NCI-H748 (cell line): ENCODE measurements at regions not wholly inside any gene's neighbourhood (a gene's known extent, or its start where the extent isn't known, plus 50 kb on each side); places are given as distances from the start of the nearest gene placed in this dataset.
"Not testable (repeated sequence)": the region's sequence is repeated elsewhere in the genome, so short reads cannot be mapped to it uniquely, and the experiment has no call there.

ENCODE experiments used
- DNase-seq: peaks from one replicate; lab custom pipeline; 2025; ENCODE audit not compliant: unreplicated experiment; lab: John Stamatoyannopoulos, UW

DNA sequence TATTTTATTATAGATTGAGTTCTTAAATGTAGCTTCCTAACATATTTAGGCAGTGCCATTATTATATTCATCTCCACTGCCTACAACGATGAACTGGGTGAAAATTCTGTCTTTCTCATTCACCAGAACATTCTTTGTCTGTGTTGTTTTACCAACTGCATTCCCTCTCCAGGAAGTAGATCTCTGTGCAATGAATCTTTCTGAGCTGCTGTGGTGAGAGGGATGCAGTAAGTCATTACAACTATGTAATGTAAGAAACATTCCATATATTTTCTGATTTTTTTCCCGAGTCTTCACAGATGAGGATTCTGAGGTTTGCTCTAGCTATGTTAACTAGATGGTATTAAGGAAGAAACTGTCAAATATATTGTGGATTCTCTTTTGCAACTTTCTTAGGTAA is 811.9 kb upstream of the PCDH7 start:
- DNase-seq: no peak

DNA sequence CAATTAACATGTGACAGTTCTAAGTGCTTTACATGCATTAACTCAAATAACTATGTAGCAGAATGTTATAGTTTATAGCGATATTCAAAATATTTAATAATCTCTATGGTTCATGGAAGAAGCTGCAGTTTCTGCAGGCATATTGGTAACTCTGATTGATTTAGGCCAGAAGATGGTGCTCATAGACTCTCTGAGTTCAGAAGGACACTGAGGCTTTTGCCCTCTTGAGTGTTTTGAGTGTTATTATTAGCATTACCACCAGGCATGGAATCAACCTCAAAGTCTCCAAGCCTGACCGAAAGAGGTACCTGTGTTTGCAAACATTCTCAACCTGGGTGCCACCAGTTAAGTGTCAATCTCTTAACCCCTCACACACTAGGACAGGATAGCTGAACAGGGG is 792.3 kb upstream of the PCDH7 start:
- DNase-seq: no peak

DNA sequence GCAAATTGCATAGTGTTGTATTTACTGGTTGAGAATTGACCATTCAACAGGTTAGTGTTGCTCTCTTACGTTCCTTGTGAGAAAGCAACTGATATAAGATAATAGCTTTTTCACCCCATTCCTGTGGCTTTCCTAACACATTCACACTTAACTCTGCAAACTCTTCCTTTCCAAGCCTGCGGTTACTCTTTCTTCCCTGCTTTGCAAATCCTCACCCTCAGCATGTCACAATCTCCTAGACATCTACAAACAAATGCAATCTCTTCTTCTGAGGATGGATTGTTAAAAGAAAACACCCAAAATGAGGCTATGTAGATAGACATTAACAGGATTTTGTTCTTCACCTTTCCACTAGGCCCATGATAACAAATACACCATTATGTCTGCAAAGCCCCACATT is 771.7 kb upstream of the PCDH7 start:
- no peak for DNase-seq

DNA sequence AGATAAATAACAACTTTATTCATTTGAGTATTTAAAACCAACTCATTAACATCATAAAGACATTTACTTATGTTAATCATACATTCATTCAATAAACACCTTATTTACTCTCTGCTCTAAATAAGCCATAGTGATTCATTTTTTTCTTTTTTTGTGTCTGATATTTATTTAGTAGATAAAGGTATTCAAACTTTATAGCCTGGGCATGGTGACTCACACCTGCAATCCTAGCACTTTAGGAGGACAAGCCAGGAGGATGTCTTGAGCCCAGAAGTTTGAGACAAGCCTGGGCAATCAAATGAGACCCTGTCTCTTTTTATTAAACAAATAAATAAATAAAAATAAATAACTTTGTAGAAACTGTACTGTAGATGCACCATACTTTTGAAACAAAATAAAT is 771.3 kb upstream of the PCDH7 start:
- DNase-seq: no peak

DNA sequence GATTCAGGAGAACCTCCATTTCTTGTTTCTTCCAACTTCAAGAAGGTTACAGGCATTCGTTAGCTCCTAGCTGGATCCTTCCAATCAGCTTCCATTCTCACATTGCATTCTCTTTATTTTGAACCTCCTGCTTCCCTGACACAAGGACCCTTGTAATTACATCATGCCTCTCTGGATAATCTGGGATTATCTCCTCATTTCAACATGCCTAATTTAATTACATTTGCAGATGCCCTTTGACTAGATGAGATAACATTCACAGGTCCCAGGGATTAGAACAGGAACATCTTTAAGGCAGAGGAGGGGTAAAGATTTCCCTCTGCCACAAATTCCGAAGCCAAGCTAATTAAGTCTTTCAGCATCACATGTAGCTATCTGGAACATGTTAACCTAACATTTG is 753.8 kb upstream of the PCDH7 start:
- no peak for DNase-seq

DNA sequence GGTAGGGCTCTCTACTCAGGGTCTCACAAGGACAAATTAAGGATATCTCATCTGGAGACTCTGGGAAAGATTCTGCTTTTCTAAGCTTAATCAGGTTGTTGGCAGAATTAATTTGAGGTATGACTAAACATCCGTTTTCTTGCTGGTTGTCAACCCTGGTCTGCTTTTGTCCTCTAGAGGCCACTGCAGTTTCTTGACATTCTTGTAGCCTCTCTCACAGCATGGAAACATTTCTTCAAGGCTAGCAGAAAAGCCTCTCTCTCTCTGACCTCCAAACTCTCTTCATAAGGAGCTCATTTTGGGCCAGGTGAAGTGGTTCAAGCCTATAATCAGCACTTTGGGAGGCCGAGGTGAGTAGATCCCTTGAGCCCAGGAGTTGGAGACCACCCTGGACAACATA is 749.5 kb upstream of the PCDH7 start:
- DNase-seq: no peak

DNA sequence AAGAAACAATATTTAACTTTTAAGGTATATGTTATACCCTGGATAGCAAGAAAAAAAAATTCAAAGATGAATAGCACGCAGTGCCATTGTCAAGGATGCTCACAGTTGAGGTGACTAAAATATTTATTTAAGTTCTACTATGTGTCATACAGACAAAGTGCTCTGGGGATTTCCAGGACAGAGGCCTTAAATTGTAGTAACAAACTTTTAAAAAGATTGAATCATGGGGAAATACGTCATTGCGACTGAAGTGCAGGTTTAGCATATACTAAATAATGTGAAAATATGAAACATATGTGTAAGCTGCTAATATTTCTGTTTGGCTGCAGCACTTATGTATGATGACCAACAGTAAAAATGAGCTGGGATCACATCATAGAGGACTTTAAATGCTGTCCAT is 748.0 kb upstream of the PCDH7 start:
- no peak for DNase-seq

DNA sequence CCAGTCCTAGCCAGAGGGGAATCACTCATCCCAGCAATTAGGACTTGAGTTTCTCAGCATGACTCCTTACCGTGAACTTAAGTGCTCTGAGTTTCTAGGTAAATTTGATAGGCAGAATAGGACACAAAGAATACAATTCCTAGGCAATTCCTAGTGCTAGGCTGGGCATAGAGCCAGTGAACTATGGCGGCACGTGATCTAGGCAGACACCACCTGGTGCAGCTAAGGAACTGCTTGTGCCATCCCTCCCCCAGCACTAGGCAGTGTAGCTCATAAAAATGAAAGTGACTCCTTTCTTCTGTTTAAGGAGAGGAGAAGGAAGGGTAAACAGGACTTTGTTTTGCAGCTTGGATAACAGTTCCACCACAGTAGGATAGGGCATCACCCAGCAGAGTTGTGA is 736.3 kb upstream of the PCDH7 start:
- DNase-seq: no peak

DNA sequence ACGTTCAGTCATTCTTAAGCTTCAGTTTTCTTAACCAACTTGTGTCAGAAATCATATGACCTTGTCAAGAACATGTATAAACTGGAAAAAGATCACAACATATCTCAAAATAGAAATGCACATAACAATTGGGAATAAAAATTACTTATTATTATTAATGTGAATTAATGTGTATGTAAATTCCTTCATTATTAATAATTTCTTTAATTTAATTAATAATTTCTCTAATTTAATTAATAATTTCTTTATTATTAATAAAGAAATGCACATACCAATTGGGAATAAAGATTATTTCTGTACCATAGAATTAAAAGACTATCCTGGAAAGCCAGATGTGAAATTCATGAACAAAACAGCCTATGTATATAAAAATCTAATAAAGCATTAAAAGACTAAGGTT is 718.5 kb upstream of the PCDH7 start:
- no peak for DNase-seq

DNA sequence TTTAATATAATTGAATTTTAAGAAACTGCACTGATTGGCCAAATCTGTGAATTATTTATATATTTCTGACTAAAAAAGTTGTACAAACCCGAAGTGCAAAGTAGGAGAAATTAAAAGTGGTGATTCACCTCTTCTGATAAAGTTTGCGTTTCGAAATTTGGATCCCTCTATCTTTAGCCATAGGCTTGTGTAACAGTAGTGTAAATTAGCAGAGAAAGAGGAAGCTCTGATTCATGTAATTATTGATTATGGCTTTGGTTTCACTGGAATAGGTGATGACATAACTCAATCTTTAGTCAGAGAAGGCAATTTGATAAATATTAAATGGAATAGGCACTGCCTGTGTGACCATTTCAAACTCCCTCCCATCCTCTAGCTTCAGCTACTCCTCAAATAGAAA is 717.8 kb upstream of the PCDH7 start:
- DNase-seq: no peak

DNA sequence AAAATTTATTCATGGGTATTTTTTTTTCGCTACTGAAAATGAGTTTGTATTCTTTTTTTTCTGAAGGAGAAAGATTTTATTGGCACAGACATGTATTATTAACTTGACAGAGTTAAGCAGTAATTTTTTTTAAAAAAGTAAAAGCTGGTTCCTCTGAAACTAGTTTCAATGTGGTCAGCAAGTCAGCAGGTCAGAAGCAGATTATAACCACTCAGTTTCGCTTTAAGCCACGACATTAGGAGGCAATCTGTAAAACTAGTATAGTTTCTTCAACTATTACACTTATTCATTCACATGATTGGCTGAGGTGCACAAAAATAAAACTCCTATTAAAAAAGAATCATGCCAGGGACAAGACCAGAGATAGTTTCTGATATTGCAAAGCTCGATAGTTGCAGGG is 714.2 kb upstream of the PCDH7 start:
- no peak for DNase-seq

DNA sequence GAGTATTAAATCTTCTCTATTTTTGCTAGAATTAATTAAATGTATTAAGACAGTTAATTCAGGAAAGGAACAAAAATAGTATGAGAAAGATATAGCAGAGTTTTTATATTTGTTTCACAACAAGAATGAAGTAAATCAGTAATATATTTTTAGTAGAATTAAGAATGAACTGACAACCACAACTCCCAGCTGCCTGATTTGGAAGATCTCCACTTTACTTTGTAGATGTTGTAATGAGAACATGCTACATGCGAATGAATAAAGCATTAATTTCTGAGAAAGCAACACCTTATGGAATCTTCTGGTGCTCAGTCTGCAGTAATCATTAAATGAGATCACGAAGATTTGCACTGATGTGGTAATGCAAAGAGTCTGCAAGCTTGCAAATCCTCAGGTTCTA is 695.6 kb upstream of the PCDH7 start:
- no peak for DNase-seq

DNA sequence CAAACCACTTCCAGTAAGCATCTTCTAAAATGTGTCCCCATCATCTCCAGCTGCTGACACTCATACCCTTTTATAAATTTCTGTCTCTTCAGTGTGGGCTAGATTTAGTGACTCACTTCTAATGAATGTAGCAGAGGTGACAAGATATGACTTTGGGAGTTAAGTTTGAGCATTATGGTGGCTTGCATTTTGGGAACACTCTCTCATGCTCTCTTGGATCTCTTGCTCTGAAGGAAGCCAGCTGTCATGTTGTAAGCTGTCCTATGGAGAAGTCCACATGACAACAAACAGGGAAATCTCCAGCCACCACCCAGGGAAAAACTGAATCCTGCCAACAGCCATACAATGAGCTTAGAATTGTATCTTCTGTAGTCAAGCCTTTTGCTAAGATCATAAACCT is 691.3 kb upstream of the PCDH7 start:
- no peak for DNase-seq

DNA sequence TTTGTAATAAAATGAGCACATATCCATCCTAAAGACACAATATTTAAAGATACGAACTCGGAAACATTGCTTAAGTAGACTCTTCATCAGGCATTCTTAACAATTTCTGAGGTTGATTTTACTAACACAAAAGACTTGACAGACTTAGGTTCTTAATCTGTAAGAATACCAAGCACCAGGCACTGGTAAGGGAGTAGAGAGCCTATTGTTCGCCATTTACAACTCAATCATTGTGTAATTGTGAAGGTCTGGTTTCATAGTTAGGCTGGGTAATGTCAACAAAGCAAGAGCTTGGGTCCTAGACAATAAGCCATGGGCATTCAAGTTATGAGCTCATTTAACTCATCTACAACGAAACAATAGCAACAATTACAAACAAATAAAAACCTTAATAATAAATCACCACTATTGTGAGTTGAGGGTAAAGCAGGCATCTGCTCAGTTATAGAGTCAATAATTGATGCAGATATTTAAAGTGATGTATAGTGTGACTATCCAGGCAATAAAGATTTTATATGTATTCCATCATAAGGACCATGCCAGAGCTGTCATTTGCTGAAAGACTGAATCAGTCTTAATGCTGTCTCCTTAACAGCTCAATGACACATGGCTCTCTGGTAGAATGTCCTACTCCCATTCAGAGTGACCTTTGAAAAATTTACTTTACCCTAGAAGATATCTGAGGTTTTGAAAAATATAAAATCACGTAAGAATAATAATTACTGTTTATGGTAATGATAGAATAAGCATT is 664.0 kb upstream of the PCDH7 start:
- DNase-seq: peak; percentile 84

DNA sequence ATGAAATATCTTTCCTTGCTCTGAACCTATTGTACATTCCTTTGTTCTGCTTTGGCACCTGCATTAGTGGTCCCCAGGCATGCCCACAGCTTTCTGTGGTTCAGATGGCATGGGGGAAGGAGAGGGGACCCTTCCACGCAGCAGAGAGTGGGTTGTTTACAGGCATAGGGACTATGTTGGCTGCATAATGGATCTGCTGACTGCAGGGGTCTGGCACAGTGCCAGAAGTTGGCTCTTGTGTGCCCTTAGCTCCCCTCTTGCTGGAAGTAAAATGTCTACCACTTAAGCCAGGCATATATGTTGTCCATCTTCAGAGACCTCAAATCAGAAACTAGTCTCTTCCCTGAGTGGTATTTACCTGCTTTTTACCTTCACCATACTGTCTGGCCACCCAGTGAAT is 651.9 kb upstream of the PCDH7 start:
- DNase-seq: peak; percentile 68

DNA sequence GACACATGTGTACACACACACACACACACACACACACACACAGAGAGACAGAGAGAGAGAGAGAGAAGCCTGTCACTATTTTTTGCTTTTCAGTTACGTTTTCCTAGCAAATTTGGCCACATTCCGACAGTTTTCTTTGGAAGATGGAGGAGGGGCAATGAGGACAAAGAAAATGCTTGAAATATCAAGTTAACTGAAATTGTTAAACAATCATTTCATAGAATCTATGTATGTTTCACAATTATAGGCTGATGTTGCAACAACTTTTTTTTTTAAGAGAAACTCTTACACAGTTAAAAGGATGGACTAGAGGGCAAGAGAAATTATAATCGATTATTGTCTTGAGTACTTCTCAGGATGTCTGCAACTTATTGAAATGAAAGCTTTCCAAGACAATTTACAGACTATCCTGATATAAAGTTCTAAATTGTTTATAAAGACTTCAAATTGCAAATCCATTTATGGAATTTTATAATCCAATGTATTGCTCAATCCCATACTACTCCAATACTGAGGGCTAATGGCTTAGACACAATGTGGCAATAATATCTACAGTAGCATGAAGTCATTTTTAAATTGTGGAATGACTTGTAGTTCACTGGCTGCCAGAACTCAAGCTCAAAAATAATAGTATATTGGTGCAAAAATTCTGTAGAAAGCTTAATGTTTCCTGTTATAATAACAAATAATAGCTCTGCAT is 647.0 kb upstream of the PCDH7 start:
- no peak for DNase-seq

DNA sequence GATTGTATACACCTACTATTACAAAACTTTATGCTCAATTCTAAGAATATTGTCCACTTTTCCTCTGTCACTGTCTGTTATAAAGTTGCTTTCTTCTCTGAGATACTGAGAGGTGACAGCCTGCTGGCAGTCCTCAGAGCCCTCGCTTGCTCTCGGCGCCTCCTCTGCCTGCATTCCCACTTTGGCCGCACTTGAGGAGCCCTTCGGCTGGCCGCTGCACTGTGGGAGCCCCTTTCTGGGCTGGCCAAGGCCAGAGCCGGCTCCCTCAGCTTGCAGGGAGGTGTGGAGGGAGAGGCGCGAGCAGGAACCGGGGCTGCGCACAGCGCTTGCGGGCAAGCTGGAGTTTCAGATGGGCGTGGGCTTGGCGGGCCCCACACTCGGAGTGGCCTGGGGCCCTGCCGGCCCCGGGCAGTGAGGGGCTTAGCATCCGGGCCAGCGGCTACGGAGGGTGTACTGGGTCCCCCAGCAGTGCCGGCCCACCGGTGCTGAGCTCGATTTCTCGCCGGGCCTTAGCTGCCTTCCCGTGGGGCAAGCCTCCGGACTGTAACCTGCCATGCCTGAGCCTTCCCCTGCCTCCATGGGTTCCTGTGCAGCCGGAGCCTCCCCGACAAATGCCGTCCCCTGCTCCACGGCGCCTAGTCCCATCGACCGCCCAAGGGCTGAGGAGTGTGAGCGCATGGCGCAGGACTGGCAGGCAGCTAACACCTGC is 627.6 kb upstream of the PCDH7 start:
- not testable (repeated sequence) for DNase-seq

DNA sequence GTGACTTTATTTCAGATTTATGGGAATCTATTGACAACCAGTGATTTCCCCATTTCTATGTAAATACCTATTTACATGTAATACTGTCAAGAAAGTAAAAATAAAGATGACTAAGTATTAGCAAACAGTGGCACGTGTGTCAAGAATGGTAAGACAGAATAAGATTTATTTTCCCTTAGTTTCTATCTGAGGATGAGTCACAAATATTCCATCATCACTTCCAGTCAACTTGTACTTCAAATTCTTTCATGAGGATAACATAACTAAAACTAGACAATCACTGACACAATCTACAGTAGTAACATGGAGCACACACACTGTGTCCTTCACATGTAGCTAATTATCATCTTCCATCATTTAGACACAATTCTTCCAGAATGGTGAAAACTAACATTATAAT is 625.3 kb upstream of the PCDH7 start:
- no peak for DNase-seq

DNA sequence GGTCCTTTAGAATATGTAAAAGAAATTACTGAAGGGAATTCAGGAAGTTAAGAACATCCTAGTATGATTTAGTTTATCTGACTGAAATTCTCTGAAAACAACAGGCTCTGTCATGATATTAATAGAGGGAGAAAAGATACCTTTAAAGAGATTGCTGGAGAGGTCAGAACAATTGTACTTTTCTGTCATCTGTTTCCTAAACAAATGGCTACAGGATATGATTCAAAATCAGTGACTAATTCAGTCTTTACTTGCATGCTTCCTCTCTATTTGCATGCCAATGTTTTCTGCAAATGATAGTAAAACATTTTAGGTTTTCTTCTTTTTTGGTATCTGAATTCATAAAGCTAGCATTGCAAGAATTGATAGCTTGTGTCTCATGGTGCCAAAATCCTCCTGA is 616.7 kb upstream of the PCDH7 start:
- no peak for DNase-seq

DNA sequence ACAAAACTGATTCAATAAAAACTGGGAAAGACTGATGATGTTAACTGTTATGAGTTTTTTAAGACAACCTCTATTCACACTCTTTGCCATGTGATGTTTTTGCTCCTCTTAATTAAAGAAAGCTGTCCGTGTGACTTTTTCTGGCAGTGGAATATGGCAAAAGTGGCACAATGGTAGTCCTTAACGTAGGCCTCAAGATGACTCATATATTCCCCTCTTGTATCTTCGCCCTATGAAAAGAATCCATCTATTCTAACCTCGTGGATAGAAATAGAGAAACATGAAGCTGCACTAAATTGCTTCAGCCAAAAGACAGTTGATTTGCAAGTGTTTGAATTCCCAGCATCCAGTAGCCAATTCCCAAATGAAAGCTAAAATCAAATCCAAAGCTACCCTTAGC is 603.8 kb upstream of the PCDH7 start:
- no peak for DNase-seq

DNA sequence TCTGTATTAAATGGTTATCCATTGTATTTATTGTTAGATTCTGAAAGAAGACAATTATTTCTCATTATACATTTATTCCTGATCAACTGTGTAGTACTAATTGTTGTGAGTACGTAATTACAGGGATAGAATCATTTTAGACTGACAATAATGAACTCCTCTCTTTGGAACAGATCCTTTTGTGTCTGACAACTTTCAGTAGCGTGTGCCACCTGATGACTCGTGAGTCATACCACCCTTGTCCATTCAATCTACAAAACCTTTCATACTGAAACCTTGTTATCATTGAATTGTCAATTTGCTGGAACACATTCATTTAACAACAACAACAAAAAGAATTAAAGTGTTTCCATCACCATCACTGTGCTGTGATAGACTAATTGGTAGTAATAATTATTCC is 602.7 kb upstream of the PCDH7 start:
- DNase-seq: peak; percentile 29

DNA sequence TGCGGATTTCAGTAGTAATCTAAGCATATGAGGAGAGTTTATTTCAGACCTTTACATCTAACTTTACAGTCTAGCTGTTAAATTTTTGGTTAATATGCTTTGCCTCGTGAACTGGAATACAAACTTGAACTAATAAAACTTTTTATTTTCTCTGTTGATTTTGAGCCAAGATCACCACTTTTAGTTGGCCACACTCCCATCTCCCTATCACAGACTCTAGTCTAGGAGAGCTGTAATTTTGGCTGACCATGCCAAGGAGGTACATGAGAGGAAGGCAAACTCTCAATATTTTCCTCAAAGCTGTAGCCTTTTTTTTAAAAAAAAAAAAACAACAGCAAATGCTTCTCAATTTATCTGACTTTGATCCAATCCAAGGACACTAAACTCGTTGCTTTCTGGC is 597.5 kb upstream of the PCDH7 start:
- DNase-seq: no peak
